Upper lobe of left lung (tissue), 4 donors: ENCODE measurements at regions not wholly inside any gene's neighbourhood (a gene's known extent, or its start where the extent isn't known, plus 50 kb on each side); places are given as distances from the start of the nearest gene placed in this dataset.

Experiments used
- POLR2A ChIP-seq, 4 donors: fragments of 450-650 bp; IDR thresholded peaks; one replicate each; pipeline ENCODE4 v1.5.1; 2016 to 2017; ENCODE audit warnings: antibody characterized with exemption in 4 of 4, mild to moderate bottlenecking in 2 of 4
- TF ChIP-seq, protein P1 (sequence below), 6 experiments: fragments of 450-650 bp in 4 of 6; fragments of 200-600 bp in 2 of 6; sonication (generic) in 2 of 6; IDR thresholded peaks; one replicate each; pipeline ENCODE4 v1.5.1; 2016 to 2019; ENCODE audit warnings: antibody characterized with exemption in 6 of 6

DNA sequence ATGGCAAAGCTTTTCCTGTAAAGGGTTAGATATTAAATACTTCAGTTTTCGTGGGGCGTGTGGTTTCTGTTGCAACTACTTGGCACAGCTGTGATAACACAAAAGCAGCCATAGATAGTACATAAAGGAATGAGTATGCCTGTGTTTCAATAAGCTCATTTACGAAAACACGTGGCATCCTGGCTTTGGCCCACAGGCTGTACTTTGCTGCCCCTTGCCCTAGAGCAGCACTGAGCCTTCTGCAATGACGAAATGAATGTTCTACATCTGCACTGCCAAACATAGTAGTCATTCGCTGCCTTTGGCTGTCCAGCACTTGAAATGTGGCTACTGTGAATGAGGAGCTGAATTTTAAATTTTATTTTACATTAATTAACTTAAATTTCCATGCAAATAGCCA lies 376.2 kb upstream of the TPK1 start:
- TF ChIP-seq, protein P1, sequence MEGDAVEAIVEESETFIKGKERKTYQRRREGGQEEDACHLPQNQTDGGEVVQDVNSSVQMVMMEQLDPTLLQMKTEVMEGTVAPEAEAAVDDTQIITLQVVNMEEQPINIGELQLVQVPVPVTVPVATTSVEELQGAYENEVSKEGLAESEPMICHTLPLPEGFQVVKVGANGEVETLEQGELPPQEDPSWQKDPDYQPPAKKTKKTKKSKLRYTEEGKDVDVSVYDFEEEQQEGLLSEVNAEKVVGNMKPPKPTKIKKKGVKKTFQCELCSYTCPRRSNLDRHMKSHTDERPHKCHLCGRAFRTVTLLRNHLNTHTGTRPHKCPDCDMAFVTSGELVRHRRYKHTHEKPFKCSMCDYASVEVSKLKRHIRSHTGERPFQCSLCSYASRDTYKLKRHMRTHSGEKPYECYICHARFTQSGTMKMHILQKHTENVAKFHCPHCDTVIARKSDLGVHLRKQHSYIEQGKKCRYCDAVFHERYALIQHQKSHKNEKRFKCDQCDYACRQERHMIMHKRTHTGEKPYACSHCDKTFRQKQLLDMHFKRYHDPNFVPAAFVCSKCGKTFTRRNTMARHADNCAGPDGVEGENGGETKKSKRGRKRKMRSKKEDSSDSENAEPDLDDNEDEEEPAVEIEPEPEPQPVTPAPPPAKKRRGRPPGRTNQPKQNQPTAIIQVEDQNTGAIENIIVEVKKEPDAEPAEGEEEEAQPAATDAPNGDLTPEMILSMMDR (IDR thresholded peaks at IDR 0.05): no peak
- no peak for TF ChIP-seq POLR2A (IDR thresholded peaks at IDR 0.05)
